HUES64 (cell line): ENCODE measurements at regions not wholly inside any gene's neighbourhood (a gene's known extent, or its start where the extent isn't known, plus 50 kb on each side); places are given as distances from the start of the nearest gene placed in this dataset.

Source experiments
- H3K27ac ChIP-seq: 2 replicates; pipeline ENCODE4 v1.7.0; 2013; ENCODE audit warnings: low read depth, low read length, inconsistent platforms
- H3K27me3 ChIP-seq: 2 replicates; pipeline ENCODE4 v1.6.1; 2013; ENCODE audit warnings: mild to moderate bottlenecking, low read length; ENCODE audit not compliant: insufficient read depth
- H3K36me3 ChIP-seq: 2 replicates; pipeline ENCODE4 v1.6.1; 2013; ENCODE audit warnings: mild to moderate bottlenecking, low read length; ENCODE audit not compliant: insufficient read depth
- H3K4me1 ChIP-seq: 2 replicates; pipeline ENCODE4 v1.6.1; 2013; ENCODE audit warnings: mild to moderate bottlenecking, low read length, moderate library complexity; ENCODE audit not compliant: insufficient read depth
- H3K4me3 ChIP-seq: 2 replicates; pipeline ENCODE4 v1.5.1; 2013; ENCODE audit warnings: mild to moderate bottlenecking, low read length, moderate library complexity
- H3K9ac ChIP-seq: 2 replicates; pipeline ENCODE4 v1.6.1; 2013; ENCODE audit warnings: mild to moderate bottlenecking, low read depth, low read length
- H3K9me3 ChIP-seq: 2 replicates; pipeline ENCODE4 v1.6.1; 2013; ENCODE audit warnings: low read depth, low read length; ENCODE audit not compliant: insufficient read depth
- WGBS: fragments of 150-250, 120-280 bp; methylation state at CpG from one replicate; pipeline ENCODE4 v1.1.7; 2013; ENCODE audit warnings: missing lambda C conversion rate; 5-methylcytosine and 5-hydroxymethylcytosine counted together

DNA sequence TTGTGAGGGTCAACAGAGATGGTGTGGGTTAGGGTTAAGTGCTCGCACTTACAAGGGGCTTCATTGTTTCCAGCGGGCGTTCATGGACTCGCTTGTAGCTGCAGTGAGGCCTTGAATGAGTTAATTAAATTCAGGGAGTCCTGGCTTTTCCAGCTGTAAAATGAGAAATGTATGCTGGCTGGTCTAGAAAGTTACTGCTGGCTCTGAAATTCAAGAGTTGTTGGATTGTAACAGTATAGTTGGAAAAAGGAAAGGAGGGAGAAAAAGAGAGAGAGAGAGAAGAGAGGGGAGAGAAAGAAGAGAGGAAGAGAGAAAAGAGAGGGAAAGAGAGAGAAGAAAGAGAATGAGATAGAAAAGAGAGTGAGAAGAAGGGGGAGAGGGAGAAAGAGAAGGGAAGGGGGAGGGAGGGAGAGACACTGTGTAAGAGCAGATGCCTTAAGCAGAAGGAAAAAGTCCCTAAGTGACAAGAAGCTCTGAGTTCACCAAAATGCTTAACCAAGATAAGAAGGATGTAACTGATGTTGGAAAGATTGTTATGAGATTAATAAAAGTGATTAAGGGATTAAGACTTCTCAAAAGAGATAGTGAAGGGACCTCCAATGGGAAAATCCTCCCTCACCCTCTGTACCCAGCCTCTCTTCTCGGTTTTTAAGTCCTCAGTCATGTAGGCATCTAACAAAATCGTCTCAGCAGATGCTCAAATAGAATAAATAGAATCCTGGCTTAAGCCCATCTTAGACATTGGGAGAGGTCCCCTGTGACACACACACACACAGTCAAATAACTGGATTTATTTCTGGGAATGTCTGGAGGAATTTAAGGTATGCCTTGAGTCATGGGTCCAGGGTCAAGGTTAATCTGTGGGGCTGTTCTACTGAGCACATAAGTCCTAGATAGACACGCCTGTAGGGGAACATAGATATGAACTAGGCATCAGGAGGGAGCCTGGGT lies 477.9 kb downstream of the MIAT start:
- H3K36me3 ChIP-seq: no peaks in the 10 kb centered on the region
- H3K9me3 ChIP-seq: no peaks in the 10 kb centered on the region
- no peak overlapping the region for H3K4me3 ChIP-seq
- H3K4me1 ChIP-seq: peaks cover 6% of the 10 kb centered on the region; the same call in 1 of the 2 replicates
- 89% methylated on average over 7 of the region's 7 CpGs for WGBS
- H3K27me3 ChIP-seq: no peaks in the 10 kb centered on the region
- H3K27ac ChIP-seq: no peak overlapping the region
- H3K9ac ChIP-seq: no peak overlapping the region

DNA sequence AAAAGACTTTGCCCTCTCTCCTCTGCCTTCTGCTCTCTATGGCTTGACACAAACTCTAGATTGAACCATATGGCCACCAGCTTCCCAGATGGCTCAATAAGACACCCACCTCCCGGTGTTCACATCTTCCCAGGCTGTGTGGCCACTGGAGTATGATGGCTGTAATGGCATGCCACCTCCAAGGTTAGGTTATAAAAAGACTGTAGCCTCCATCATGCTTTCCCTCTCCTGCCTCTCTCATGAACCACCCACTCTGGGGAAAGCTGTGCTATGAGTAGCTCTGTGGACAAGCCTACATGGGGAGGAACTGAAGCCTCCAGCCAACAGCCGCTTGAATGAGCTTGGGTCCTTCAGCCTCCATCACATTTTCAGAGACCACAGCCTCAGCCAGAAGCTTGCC lies 479.2 kb downstream of the MIAT start:
- peaks cover 6% of the 10 kb centered on the region; the same call in 1 of the 2 replicates for H3K4me1 ChIP-seq
- H3K27me3 ChIP-seq: no peaks in the 10 kb centered on the region
- H3K9ac ChIP-seq: no peak overlapping the region
- H3K9me3 ChIP-seq: no peaks in the 10 kb centered on the region
- no peak overlapping the region for H3K4me3 ChIP-seq
- 98% methylated on average over 2 of the region's 2 CpGs for WGBS
- no peaks in the 10 kb centered on the region for H3K36me3 ChIP-seq
- no peak overlapping the region for H3K27ac ChIP-seq

DNA sequence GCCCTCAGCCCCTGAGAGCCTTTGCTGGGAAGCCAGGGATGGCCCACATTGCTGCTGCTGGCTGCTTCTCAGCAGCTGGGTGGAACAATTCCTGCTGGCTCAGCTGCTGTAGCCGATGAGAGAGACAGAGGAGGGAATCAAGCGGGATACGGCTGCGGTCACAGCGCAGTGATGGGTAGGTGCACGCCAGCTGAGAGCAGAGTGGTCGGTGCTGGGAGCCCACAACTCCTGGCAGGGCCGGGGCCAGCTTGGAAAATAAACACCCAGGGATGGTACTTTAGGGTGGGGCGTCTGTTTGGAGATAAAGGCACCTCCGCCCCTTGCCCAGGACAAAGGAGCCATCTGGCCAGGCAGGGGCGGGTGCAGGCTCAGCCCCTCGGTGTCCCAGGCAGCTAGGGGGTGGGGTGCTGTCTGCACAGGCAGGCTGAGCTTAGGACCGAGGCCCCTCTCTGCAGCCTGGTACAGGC lies 480.5 kb downstream of the MIAT start:
- WGBS: 82% methylated on average over 13 of the region's 13 CpGs
- Histone ChIP-seq H3K27me3 (no peaks in the 10 kb centered on the region), H3K9ac (no peak overlapping the region), H3K36me3 (no peaks in the 10 kb centered on the region), H3K9me3 (no peaks in the 10 kb centered on the region), H3K4me1 (peaks cover 6% of the 10 kb centered on the region; the same call in 1 of the 2 replicates), H3K4me3 (no peak overlapping the region), H3K27ac (no peak overlapping the region)

DNA sequence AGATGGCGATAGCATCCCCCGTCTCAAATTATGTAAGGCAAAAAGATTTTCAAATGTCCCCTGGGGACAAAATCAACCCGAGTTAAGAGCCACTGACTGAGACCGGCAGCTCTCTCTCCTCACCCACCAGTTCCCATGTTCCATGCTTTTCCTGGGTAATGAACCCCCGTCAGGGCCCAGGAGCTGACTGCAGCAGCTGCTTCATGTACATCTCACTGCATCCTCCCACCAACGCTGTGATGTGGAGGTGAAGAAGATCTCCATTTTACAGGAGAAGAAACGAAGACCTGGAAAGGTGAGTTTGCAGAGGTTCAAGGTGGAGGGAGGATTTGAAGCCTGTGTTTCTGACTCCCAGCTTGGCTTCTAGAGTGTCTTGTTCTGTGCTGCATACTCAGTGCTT lies 481.1 kb downstream of the MIAT start:
- no peaks in the 10 kb centered on the region for H3K27me3 ChIP-seq
- no peak overlapping the region for H3K27ac ChIP-seq
- peaks cover 6% of the 10 kb centered on the region; the same call in 1 of the 2 replicates for H3K4me1 ChIP-seq
- WGBS: 93% methylated on average over 7 of the region's 7 CpGs
- H3K4me3 ChIP-seq: no peak overlapping the region
- H3K9me3 ChIP-seq: no peaks in the 10 kb centered on the region
- H3K36me3 ChIP-seq: no peaks in the 10 kb centered on the region
- H3K9ac ChIP-seq: no peak overlapping the region

DNA sequence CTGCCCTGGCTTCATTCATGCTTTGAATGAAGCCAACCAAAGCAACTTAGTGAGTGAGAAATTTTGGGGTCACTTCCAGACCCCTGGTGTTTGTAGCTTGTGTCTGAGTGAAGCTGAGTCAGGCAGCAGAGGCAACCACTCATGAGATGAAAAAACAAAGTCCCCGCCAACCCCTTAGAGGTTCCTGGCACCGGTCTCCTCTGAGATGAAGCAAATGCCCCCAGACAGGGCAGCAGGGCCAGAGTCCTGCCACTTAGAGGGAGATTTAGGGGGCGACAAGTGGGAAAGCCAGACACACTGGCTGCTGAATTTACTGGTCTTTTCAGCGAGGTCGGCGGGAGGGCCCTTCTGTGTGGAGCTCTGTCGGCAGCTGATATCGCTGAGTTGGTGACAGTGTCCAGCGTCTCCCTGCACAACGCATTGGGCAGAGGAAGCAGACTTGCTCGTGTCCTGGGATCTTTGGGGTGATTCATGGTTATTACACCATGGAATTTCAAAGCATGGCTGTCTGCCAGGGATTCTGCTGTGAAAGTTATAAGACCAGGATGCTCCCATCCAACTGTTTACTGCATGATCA lies 482.6 kb downstream of the MIAT start:
- H3K9me3 ChIP-seq: no peaks in the 10 kb centered on the region
- no peak overlapping the region for H3K9ac ChIP-seq
- no peak overlapping the region for H3K27ac ChIP-seq
- H3K4me3 ChIP-seq: no peak overlapping the region
- 91% methylated on average over 11 of the region's 11 CpGs for WGBS
- H3K36me3 ChIP-seq: no peaks in the 10 kb centered on the region
- H3K27me3 ChIP-seq: no peaks in the 10 kb centered on the region
- H3K4me1 ChIP-seq: no peaks in the 10 kb centered on the region

DNA sequence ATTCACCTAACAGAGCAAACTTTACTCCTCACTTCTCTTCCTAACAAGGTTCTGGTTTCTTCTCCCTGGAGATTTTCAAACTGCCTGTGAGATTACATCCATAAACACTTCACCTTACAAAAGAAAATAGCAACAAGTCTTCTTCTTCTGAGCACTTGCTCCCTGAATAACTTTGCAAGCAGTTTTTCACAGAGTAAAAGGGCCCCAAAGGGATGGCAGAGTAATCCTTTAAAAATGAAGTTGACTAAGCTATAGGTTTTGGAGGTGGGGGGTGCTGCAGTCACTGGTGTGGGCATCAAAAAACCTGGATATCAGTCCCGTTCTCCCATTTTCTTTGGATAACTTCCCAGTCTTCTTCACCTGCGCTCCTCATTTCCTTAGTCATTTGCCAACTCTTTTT lies 484.9 kb downstream of the MIAT start:
- WGBS: 92% methylated on average over 2 of the region's 2 CpGs
- no peaks in the 10 kb centered on the region for H3K9me3 ChIP-seq
- H3K27ac ChIP-seq: no peak overlapping the region
- no peaks in the 10 kb centered on the region for H3K27me3 ChIP-seq
- no peaks in the 10 kb centered on the region for H3K4me1 ChIP-seq
- no peaks in the 10 kb centered on the region for H3K36me3 ChIP-seq
- no peak overlapping the region for H3K9ac ChIP-seq
- H3K4me3 ChIP-seq: no peak overlapping the region

DNA sequence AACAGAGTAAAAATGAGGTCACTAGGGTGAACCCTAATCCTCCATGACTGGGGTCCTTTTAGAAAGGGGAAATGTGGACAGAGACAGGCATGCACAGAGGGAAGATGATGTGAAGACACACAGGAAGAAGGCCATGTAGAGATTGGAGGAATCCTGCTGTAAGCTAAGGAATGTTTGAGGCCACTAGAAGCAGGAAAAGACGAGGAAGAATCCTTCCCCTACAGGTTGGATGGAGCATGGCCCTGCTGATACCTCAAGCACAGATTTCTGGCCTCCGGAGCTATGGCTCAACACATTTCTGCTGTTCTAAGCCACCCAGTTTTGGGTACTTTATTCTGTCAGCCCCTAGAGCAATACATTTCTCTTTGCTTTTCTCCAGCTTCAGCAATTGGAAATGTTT lies 486.9 kb downstream of the MIAT start:
- 64% methylated on average over 2 of the region's 2 CpGs for WGBS
- Histone ChIP-seq H3K27me3 (no peaks in the 10 kb centered on the region), H3K9me3 (no peaks in the 10 kb centered on the region), H3K9ac (no peak overlapping the region), H3K4me1 (no peaks in the 10 kb centered on the region), H3K4me3 (no peak overlapping the region), H3K36me3 (no peaks in the 10 kb centered on the region), H3K27ac (no peak overlapping the region)

DNA sequence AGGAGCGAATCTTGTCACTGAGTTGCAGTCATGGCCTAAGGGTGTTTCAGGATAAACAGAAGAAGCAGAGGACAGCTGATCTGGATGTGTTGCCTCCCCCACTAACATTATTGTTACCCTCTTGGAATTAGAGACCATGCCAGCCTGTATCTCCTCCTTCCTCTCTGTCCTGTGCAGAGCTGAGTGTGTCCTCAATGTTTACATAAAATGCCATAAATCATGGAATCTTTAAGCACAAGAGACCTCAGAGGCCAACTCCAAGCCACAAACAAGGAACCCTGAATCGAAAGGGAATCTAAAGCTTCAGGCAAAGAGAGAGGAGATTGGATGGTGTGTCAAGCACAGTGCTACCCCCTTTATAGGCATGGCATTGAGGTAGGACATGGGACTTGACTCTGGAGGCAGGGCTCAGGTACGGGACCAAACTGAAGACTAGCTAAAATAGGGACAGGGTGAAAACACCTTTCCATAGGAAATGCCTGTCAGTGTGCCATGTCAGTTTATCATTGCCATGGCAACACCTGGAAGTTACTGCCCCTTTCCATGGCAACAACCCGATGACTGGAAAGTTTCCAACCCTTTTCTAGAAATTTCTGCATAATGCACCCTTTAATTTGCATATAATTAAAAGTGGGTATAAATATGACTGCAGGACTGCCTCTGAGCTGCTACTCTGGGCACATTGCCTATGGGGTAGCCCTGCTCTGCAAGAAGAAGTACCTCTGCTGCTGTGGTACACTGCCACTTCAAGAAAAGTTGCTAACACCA lies 489.7 kb downstream of the MIAT start:
- WGBS: 92% methylated on average over 4 of the region's 4 CpGs
- H3K4me1 ChIP-seq: no peaks in the 10 kb centered on the region; the same call in 1 of the 2 replicates
- no peak overlapping the region for H3K9ac ChIP-seq
- no peak overlapping the region for H3K27ac ChIP-seq
- H3K27me3 ChIP-seq: no peaks in the 10 kb centered on the region
- no peaks in the 10 kb centered on the region for H3K36me3 ChIP-seq
- H3K9me3 ChIP-seq: no peaks in the 10 kb centered on the region
- no peak overlapping the region for H3K4me3 ChIP-seq

DNA sequence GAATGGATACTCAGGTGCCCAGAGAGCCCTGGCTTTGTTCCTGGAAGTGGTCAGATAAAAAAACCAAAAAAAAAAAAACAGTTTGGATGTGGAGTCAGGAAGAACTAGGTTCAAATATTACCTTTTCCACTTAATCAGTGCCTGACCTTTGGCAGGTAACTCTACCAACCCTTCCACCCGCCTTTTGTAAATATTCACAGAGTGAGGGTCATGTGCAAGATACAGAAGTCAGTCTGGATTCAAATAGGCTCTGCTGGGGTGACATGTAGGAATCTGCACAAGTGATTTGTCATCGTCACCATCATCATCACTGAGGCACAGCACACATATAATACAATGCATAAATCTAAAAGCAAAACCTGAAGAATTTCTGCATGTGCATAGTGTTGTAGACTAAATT lies 490.7 kb downstream of the MIAT start:
- Histone ChIP-seq H3K4me3 (no peak overlapping the region), H3K36me3 (no peaks in the 10 kb centered on the region), H3K27me3 (no peaks in the 10 kb centered on the region), H3K27ac (no peak overlapping the region), H3K4me1 (no peaks in the 10 kb centered on the region; the same call in 1 of the 2 replicates), H3K9ac (no peak overlapping the region), H3K9me3 (no peaks in the 10 kb centered on the region)
- WGBS: 88% methylated on average over 1 of the region's 2 CpGs

DNA sequence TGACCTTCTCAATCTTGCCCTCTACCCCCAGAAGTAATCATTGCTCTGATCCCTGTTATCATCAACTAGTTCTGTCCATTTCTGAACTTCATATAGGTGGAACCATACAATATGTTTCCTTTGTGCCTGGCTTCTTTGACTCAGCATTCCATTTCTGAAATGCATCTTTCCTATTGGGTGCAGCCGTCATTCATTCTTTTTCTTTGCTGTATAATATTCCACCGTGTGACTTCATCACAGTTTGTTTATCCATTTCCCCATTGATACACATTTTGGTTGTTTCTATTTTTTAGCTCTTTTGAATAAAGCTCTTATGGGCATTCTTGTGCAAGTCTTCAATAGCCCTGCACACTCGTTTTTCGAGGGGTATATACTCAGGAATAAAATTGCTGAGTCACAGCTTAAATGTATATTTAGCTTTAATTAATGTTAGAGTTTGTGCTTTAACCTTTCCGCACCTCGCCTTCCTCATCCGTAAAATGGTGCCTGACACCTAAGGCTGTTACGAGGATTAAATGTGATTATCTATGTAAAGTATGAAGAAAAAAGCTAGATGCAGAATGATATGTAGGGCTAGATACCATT lies 491.6 kb downstream of the MIAT start:
- WGBS: 96% methylated on average over 8 of the region's 8 CpGs
- Histone ChIP-seq H3K36me3 (no peaks in the 10 kb centered on the region), H3K9ac (no peak overlapping the region), H3K27me3 (no peaks in the 10 kb centered on the region), H3K4me3 (no peak overlapping the region), H3K4me1 (no peaks in the 10 kb centered on the region; the same call in 1 of the 2 replicates), H3K27ac (no peak overlapping the region), H3K9me3 (no peaks in the 10 kb centered on the region)
